Epithelial cell of proximal tubule (primary cell): ENCODE measurements at regions not wholly inside any gene's neighbourhood (a gene's known extent, or its start where the extent isn't known, plus 50 kb on each side); places are given as distances from the start of the nearest gene placed in this dataset.

ENCODE experiments used
- DNase-seq: peaks from one replicate; pipeline ENCODE4 v3.0.0-alpha.2; 2011; ENCODE audit warnings: low read depth
- H3K4me3 ChIP-seq: 2 replicates; pipeline ENCODE4 v1.5.1; 2011; ENCODE audit warnings: low read depth, mild to moderate bottlenecking, low read length
- TF ChIP-seq, protein P1 (sequence below): conservative IDR thresholded peaks from 2 replicates; pipeline ENCODE4 v1.5.1; 2012; ENCODE audit warnings: low read depth, mild to moderate bottlenecking, low read length

DNA sequence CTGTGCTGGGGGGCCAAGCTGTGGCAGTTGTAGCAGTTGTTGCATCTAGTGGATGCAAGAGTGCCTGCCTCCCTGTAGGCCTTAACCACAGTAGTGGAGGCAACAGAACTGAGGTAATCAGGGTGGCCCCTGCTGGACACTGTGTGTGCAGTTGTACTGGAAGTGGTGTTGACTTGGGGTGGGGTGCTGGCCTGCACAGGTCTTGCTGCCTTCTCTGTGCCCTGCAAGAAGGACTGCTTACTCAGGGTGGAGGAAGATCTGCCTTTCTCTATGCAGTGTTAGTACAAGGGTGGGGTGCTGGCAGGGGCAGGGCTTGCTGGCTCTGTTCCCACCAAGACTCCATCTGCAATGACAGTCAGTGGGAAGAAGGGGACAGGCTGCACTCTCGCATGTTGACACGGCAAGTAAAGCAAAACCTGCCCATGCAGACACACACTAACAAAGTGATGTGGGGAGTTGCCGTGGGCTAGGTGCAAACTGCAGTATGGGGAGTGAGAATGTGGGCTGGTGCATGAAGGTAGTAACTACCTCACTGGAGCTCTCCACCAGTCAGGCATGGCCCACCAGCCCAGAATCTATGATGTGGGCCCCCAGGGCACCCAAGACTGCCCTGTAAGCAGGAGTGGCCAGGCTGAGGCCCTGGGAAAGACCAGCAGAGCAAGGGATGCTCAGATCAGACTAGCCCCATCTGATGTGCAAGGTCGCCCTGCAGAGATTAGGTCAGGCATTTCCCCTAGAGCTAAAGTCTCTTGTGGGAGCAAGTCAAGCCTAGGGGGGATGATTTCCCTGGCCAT lies 594.9 kb downstream of the TECRL start:
- TF ChIP-seq, protein P1, sequence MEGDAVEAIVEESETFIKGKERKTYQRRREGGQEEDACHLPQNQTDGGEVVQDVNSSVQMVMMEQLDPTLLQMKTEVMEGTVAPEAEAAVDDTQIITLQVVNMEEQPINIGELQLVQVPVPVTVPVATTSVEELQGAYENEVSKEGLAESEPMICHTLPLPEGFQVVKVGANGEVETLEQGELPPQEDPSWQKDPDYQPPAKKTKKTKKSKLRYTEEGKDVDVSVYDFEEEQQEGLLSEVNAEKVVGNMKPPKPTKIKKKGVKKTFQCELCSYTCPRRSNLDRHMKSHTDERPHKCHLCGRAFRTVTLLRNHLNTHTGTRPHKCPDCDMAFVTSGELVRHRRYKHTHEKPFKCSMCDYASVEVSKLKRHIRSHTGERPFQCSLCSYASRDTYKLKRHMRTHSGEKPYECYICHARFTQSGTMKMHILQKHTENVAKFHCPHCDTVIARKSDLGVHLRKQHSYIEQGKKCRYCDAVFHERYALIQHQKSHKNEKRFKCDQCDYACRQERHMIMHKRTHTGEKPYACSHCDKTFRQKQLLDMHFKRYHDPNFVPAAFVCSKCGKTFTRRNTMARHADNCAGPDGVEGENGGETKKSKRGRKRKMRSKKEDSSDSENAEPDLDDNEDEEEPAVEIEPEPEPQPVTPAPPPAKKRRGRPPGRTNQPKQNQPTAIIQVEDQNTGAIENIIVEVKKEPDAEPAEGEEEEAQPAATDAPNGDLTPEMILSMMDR, result no peak
- H3K4me3 ChIP-seq, result no peak overlapping the region
- no peak for DNase-seq

DNA sequence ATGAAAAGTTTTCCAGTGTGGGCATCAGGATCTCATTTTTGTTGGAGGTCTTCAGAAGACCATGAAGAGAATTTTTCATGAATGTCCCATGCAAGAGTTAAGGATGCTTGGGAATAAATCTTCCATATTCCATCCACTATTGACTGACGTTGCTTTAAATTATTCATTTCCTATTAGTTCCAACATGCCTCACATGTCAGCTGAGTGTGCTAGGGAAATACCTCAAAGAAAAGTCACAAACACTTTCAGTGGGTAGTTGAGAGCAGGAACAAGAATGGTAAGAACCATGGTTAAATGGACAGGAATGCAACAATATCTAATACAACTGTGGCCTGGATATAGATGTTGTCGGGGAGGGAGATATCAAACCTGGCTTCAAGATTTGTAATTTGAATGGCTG lies 610.1 kb downstream of the TECRL start:
- TF ChIP-seq, protein P1, result no peak
- no peak overlapping the region for H3K4me3 ChIP-seq
- no peak for DNase-seq

DNA sequence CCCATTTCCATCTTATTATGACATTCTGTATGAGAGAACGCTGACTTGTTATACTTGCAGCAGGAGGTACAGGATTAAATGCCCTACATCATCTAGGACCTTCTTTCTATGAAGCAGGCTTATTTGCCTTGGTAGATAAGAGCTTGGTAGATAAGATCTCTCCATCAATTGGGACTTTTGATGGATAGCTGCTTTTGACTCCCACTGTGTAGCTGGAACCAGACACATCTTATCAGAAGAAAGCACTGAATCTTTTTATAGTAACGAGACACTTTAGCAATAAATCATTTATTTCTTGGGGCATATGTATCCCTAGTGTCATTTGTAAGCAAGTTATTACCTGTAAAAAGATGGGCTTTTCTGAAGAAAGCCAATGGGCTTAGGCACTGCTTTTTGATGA lies 613.9 kb downstream of the TECRL start:
- no peak overlapping the region for H3K4me3 ChIP-seq
- TF ChIP-seq, protein P1, result no peak
- DNase-seq, result no peak

- H3K4me3 ChIP-seq, result no peak overlapping the region
- DNase-seq, result no peak
- TF ChIP-seq, protein P1, result no peak
Observed at GRCh38 chr4:63790377-63790776, 618.9 kb downstream of the TECRL start.

GRCh38 chr4:63788271-63788670 lies 621.0 kb downstream of the TECRL start:
- no peak overlapping the region for H3K4me3 ChIP-seq
- DNase-seq, result no peak
- TF ChIP-seq, protein P1, result no peak

DNA sequence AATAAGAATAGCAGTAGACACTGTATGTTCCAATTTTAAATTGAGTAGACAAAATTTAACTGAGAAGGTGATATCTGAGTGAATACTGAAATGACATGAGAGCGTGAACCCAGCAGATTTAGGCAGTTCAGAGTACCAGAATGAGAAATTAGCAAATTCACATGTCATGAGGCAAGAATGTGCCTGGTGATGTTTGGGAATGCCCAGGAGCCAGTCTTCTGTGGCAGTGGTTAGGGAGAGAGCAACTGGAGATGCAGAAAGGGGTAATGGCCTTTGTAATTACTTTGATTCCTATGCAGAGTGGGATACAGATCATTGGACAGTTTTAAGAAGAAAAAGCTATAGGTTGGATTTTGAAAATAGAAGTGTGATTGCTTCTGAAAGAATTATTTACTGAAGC lies 621.9 kb downstream of the TECRL start:
- no peak overlapping the region for H3K4me3 ChIP-seq
- TF ChIP-seq, protein P1, result no peak
- DNase-seq, result no peak

DNA sequence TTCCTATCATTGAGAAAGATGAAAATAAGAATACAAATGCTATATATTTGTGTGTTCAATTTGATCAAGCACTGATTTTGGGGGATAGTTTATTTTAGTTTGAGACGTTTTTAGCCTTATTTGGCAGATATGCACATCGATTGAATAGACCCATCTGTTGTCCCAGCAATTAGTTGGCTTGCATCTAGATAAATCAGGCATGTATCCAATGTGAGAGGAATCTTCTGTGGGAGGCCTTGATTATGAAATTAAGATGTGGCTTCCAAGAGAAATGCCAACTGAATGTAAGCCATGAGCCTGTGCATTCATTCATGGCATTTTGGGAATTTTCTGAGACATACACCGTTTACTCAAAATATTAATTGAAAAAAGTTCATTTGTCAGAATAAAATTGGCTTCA lies 623.1 kb downstream of the TECRL start:
- TF ChIP-seq, protein P1, result no peak
- H3K4me3 ChIP-seq, result no peak overlapping the region
- no peak for DNase-seq
